ENCODE measurements at regions not wholly inside any gene's neighbourhood (a gene's known extent, or its start where the extent isn't known, plus 50 kb on each side); places are given as distances from the start of the nearest gene placed in this dataset.

- TF ChIP-seq CTCF (IDR thresholded peaks at IDR 0.05) (no peak), POLR2A (IDR thresholded peaks at IDR 0.05) (no peak), EP300 (IDR thresholded peaks at IDR 0.05) (no peak), POLR2AphosphoS5 (IDR thresholded peaks at IDR 0.05) (no peak)
Measured at GRCh38 chr18:30689216-30689615, 353.3 kb downstream of the DSC3 start.
